Pulmonary artery endothelial cell (primary cell): ENCODE measurements at regions not wholly inside any gene's neighbourhood (a gene's known extent, or its start where the extent isn't known, plus 50 kb on each side); places are given as distances from the start of the nearest gene placed in this dataset.
A peak's percentile ranks its signal among the peaks of the same experiment; 100 is the strongest.
"Not testable (repeated sequence)": the region's sequence is repeated elsewhere in the genome, so short reads cannot be mapped to it uniquely, and the experiment has no call there.

Experiments used
- DNase-seq: peaks from one replicate; pipeline ENCODE4 v3.0.0-alpha.2; 2011; ENCODE audit warnings: low read depth, low spot score

- no peak for DNase-seq
Observed at GRCh38 chr2:235216901-235217300, 265.1 kb downstream of the SH3BP4 start.

DNA sequence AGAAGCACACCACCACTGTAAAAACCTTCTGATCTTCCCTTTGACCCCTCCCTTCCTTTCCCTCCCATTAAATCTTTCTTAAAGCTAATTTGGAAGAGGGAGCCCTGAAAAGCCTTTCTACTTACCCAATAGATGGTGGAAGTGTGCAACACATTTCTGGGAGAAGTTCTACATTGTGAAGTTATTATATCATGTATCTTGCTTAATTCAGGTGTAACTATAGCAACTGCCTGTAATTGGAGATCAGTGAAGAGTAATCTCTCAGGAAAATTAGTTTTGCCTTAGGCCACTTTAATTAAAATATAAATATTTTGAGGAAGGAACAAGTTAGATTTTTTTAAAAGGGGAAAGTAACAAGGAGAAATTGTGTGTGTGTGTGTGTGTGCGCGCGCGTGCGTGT lies 266.0 kb downstream of the SH3BP4 start:
- DNase-seq: no peak

DNA sequence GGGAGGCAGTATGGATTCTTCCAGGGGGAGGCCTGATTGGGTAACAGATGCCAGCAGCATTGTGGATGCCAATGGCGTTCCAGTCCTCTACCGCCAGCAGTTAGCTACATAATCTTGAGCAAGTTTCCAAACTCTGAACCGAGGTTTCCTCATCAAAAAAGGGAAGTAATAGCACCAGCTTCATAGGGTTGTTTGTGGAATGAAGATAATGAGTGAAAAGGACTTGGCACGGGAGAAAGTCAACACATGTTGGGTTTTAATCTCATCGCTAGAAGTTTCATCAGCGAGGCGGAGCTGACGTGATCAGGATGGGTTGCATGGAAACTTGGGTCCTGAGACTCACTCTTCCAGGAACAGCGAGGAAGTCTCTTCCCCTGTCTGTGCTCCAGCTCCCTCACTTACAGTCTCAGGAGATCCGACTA lies 266.7 kb downstream of the SH3BP4 start:
- DNase-seq: no peak

DNA sequence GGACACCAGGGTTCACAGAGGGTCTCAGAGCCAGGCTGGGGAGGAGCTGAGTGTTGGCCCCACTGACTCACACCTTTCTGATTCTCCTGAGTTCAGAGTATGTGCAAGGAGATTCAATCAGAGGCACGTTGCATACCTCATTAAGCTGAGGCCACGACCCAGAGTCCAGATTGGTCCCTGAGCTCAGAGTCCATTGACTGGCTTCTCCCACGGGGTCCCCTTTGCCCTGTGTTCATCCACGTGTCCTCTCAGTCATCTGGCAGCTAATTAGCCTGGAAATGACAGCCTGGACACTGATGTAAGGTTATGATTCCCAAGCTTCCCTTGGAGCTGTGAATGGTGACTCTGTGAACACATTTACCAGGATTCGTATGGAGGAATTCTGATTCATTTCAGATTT lies 267.2 kb downstream of the SH3BP4 start:
- DNase-seq: no peak

DNA sequence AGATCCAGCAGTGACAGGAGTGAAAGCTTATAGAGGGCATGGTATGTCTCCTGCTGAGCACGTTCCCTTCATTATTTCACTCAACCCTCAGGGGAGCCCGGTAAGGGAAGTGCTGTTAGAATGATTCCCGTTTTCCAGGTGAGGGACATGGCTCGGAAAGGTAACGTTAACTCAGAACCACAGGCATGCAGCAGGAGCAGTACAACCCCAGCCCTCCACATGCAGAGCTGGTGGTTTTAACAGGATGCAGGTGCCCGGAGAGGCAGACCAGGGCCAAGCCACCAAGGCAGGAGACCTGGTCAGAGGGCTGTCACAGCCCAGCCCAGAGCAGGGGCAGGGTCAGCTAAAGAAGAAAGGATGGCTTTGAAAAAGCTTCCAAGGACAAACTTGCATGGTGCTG lies 268.5 kb downstream of the SH3BP4 start:
- no peak for DNase-seq

DNA sequence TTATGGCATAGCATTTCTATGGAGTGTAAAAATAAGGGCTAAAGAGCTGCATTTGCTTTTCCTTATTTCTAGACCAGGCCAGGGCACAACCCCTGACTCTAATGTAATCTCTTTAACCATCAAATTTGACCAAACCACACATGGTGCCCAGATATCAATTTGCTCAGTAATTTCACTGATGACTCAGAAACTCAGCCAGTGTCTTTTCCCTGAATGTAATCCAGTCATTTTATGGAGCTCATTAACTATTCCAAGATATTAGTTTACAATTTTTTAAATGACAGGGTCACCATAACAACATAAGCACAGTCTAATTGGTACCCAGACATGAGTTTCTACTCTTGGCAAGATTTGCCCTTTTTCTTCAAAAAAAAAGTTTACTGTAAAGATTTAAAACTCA lies 270.8 kb upstream of the AGAP1 start:
- no peak for DNase-seq

DNA sequence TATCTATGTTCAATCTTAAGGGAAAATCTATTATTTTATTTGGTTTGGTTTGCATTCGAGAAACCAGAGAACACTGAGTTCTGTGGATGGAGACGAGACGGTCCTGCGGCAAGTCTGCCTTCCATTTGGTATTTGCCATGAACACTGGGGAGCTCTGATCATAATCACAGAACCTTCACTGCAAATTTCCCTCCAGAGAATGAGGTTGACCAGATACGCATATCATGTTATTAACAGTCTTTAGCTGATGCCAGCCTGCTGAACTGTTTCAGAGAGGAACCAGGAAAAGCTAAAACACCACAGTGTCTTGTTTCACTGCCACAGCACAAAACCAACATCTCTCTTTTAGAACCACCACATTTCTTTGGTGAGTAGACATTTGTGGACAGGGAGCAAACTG lies 269.4 kb upstream of the AGAP1 start:
- DNase-seq: no peak

DNA sequence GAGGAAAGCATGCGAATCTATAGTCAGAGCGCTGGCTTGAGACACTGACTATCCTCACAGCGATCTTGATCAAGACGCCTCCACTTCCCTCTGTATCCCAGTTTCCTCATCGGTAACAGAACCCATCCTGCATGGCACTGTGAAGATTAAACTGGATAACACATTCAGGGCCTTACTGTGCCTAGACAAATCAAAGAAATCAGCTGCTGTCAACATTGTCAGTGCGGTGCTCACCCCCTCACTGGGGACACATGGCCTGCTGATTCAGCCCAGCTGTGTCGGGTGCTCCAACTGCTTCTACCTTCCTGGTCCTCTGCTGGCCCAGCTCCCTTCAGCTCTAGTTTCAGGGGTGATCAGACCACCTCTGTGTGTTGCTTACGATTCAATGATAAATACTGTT lies 268.6 kb upstream of the AGAP1 start:
- DNase-seq: no peak

DNA sequence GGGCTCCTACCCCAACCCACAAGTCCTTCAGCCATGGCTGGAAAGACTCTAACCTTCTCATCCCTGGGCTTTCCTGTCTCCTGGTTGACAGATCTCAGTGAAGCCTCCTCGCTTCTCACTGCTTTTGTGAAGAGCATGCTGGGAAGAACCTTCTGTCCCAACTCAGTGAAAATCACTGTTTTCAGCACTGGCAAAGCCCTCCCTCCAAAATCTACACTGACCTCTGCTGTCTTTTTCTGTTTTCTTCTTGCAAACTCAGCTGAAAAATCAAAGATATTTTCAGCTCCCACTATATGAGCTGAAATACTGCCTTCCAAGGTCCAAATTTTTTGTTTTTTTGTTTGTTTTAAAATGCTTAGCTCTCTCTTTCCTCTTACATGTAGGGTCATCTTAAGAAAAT lies 266.3 kb upstream of the AGAP1 start:
- no peak for DNase-seq

DNA sequence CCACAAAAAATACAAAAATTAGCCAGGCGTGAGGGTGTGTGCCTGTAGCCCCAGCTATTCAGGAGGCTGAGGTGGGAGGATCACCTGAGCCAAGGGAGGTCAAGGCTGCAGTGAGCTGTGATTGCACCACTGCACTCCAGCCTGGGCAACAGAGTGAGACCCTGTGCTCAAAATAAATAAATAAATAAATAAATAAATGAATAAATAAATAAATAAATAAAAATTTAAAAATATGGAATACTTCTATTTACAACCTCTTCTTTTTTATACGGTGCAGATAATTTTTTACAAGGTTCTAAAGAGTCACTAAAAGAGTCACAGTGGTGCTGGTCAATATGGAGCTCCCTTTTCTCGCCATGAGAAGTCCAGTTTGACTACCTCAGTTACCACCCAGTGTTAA lies 265.4 kb upstream of the AGAP1 start:
- not testable (repeated sequence) for DNase-seq

DNA sequence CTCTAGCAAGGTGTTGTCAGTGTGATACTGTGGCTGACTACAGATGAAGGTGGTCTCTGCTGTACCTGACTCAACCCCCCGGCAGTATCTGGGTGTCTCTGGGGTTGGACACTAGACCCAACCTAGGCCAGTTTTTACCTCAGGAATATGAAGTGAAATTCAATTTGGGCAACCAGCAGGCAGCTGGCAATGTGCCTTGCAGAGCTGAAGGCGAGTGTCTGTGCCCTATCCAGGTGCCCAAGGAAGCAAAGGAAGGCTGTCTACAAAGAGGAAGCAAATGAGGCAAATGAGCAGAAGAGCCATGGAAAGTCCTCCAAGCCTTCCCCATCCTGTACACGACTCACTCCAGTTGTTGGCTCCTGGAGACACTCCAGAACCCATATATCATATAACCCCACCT lies 264.6 kb upstream of the AGAP1 start:
- no peak for DNase-seq

DNA sequence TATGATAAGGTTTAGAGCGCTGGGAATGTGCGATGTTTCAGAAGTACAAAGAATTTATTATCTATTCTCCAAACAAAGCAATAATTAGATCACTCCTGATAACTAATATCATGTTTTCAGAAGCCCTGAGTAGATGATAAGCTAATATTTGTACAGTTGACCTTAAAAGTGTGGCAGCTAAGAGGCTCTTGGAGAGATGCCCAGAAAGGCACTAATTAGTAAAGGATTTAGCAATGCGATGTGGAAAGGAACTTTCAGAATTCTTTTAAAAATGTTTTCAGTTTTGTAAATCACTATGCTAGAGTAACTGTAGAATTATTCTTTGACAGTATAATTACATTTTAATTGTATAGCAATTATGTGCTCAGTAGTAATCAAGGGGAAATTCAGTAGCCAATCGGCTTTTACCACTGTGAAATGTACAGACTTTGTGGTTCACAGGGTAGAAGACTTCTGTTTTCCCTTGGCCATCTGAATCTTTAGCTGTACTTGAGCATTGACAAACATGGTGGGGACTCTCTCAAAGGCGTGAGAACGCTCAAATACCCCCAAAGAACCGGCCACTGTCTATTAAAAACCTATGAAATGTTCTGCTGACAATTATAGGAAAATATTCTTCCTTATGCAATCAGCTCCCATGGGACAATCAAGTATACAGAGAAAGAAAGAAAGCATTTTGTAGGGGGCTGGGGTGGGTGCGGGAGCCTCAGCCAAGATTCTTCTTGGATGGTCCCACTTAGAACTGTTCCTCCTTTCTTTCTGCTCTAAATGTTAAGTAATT lies 262.8 kb upstream of the AGAP1 start:
- no peak for DNase-seq

DNA sequence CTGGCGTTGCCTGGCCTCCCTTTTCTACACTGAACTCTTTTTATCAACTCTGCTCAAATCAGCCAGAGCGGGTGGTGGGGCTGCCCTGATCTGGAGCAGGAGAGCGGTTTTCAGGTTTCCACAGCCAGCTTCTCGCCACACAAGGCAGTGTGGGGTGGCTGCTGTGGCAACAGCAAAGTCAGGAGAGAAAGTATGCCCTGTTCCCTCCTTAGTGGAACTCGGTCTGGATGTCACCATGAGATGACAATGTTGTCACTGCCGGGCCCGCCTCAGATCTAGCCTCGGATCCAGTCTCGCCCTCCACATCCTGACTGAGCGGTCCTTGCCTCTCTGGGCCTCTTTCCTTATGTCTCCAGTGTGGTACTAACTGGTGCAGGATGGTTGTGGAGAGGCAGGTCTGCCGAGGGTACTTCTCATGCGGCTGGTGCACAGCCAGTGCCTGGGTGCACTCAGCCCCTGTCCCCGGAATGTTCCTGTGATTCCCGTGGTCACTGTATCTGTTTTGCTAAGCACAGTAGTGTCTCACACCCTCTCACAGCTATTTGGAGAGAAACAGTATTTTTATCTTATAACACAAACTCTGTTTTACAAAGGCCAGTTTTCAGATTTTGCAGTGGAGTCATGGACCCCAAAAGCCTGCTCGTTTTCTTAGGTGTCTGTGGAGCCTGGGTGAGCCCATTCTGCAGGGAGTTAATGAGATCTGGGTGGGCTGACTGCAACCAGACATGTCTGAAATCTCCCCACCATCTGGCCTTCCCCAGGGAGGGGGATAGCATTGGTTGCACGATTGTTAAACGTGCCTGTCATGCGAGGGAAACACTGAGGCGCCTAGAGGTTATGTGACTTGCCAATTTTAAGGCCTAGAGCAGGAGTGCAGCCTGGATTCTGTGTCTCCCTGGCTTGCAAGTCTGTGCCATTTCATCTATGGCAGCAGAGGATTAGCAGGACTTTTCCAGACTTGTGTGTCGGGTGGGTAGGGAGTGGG lies 261.1 kb upstream of the AGAP1 start:
- no peak for DNase-seq

GRCh38 chr2:235234736-235235135 lies 259.1 kb upstream of the AGAP1 start:
- no peak for DNase-seq

DNA sequence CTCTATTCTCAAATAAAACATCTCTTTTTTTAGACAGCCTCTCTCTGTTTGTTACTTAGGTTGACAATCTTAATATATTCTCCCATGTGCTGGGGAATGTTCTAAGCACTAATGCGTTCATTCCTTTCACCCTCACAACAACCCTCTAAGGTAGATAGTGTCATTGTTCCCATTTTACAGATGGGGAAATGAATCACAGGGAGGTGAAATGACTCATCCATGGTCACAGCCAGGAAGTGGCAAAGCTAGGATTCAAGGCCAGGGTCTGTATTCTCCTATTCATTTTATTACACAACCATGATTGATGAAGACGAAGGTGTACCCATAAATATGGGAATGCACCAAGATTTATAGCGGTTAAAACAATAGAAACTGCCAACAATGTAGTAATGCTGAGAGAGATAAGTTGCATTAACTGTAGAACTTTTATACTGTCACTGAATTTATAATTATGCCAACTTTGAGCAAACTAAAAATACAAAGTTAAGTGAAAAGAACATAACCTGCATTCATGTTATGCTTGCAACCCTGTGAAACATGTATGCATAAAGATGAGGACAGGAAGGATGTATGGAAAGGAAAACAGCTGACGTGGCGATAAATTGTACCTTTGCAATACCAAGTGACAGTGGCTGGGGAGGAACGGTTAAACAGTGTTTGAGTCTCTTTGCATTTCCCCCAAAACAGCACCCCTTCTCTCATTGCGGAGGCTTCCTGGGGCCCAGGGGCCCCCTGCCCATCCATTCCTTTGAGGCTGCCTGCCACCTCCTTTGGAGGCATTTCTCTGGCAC lies 257.7 kb upstream of the AGAP1 start:
- no peak for DNase-seq

GRCh38 chr2:235238537-235238936 lies 255.3 kb upstream of the AGAP1 start:
- peak; percentile 78 for DNase-seq

DNA sequence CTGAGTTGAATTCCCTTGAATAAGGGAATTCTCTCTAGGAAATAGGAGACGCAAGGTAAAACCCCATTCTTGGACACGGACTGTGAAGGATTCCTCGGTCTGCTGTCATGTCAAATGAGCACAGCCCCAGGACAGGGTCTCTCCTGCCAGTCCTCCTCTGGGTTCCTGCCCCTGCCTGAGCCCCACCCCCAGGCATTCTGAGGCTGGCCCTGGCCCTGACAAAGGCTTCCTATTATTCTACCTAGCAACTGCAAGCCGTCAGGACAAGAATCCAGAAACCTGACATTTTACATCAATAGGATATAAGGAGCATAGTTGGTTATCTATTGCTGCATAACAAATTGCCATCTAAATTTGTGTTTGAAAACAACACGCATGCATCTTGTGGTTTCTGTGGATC lies 253.3 kb upstream of the AGAP1 start:
- DNase-seq: no peak

DNA sequence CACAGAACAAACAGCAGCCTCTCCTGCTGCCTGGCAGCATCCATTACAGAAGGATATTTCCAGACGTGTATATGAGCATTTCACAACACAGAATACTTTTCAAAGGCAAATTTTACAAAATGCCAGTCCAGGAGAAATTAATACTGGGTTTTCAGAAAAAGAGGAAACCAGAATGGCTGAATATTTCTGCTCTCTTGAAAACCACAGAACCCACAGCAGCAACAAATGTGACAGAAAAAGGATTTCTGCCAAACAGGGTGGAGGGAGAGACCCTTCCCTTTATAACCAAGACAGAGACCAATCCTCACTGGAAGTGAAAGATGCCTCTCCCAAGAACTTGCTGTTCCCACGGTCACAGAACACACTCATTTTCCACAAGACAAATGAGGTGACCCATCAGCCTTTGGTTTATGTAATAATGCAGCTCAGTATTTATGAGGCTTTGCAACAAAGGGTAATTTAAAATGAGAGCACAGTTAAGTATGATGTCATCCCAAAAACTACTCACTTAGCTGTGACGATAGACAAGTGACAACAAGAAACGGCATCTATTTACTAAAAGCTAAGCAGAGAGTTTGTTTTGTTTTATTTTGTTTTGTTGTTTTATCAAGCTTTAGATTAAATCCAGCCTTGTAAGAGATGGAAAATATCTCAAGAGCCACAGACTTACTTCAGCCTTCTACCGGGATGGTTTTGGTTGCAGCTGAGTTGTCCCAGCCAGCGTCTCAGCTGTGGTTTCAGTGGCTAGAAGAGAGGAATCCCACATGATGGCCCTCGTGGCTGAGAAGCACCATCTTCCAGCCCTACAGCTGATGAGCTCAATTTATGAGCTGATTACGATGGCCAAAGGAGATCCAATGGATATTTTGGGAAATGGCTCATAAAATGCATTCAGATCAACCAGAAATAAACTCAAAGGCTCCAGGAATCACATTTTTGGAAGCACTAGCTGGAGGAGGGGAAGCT lies 249.3 kb upstream of the AGAP1 start:
- DNase-seq: no peak

- DNase-seq: no peak
Observed at GRCh38 chr2:235247001-235247400, 246.8 kb upstream of the AGAP1 start.

- DNase-seq: no peak
Observed at GRCh38 chr2:235255693-235256092, 238.2 kb upstream of the AGAP1 start.

DNA sequence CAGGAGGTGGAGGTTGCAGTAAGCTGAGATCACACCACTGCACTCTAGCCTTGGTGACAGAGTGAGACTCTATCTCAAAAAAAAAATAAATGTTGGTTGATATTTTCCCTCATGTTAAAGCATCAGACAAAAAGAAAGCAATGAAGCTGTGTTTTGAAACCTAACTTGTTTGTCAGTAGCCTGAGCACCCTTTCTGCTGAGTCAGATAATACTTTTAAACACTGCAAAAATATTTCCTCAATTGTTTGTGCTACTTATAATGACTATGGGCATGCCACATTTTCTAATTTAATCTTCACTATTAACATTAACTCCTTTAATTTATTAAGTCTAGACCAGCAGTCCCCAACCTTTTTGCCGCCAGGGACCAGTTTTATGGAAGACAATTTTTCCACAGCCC lies 236.3 kb upstream of the AGAP1 start:
- DNase-seq: no peak
